Fibroblast of lung (primary cell): ENCODE measurements at regions not wholly inside any gene's neighbourhood (a gene's known extent, or its start where the extent isn't known, plus 50 kb on each side); places are given as distances from the start of the nearest gene placed in this dataset.

ENCODE experiments used
- CTCF ChIP-seq, 2 donors: IDR thresholded peaks in 1 of 2; conservative IDR thresholded peaks in 1 of 2; 1 replicate in 1 of 2; 2 replicates in 1 of 2; pipeline ENCODE4 v1.5.1; 2011 to 2012; ENCODE audit warnings: low read length in 2 of 2, control low read depth in 1 of 2, inconsistent platforms in 1 of 2, low read depth in 1 of 2, mild to moderate bottlenecking in 1 of 2
- EZH2 ChIP-seq: IDR thresholded peaks from 2 replicates; pipeline ENCODE4 v1.5.1; 2012; ENCODE audit warnings: low read length, control low read depth, mild to moderate bottlenecking; ENCODE audit errors: missing control alignments

GRCh38 chr4:141391293-141391692, 170.6 kb downstream of the ZNF330 start:
- TF ChIP-seq CTCF (conservative IDR thresholded peaks at IDR 0.05 in 1 of 2, IDR thresholded peaks at IDR 0.05 in 1 of 2; ENCODE audit: low read depth in 1 of 2, low read length in 2 of 2) (no peak), EZH2 (no peak)
